ENCODE measurements at regions not wholly inside any gene's neighbourhood (a gene's known extent, or its start where the extent isn't known, plus 50 kb on each side); places are given as distances from the start of the nearest gene placed in this dataset.

DNA sequence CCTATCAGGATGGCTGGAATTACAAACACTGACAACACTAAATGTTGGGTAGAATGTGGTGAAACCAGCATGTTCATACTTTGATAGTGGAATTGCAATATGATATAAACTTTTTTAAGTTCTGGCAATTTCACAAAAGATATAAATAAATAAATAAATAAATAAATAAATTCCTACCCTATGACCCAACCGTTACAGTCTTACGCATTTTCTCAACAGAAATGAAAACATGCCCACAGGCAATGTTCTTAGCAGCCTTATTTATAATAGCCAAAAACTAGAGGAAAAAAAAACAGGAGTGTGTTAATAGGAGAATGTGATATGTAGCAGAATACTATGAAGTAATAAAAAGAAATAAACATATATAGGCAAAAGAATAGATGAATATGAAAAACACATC, 318.9 kb downstream of the IPMK start (continued):
- TF ChIP-seq, protein P1, sequence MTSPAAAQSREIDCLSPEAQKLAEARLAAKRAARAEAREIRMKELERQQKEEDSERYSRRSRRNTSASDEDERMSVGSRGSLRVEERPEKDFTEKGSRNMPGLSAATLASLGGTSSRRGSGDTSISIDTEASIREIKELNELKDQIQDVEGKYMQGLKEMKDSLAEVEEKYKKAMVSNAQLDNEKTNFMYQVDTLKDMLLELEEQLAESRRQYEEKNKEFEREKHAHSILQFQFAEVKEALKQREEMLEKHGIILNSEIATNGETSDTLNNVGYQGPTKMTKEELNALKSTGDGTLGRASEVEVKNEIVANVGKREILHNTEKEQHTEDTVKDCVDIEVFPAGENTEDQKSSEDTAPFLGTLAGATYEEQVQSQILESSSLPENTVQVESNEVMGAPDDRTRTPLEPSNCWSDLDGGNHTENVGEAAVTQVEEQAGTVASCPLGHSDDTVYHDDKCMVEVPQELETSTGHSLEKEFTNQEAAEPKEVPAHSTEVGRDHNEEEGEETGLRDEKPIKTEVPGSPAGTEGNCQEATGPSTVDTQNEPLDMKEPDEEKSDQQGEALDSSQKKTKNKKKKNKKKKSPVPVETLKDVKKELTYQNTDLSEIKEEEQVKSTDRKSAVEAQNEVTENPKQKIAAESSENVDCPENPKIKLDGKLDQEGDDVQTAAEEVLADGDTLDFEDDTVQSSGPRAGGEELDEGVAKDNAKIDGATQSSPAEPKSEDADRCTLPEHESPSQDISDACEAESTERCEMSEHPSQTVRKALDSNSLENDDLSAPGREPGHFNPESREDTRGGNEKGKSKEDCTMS (CRISPR knock-in tag; conservative IDR thresholded peaks at IDR 0.05), result no peak
- TF ChIP-seq ZBTB7B (CRISPR knock-in tag; IDR thresholded peaks at IDR 0.05) (no peak), ZNF256 (CRISPR knock-in tag; conservative IDR thresholded peaks at IDR 0.05) (no peak), CEBPG (CRISPR knock-in tag; IDR thresholded peaks at IDR 0.05) (no peak), HOXA7 (CRISPR knock-in tag; IDR thresholded peaks at IDR 0.05) (no peak), YEATS4 (CRISPR knock-in tag; IDR thresholded peaks at IDR 0.05; ENCODE audit: borderline replicate concordance) (no peak)
- TF ChIP-seq, protein P2, sequence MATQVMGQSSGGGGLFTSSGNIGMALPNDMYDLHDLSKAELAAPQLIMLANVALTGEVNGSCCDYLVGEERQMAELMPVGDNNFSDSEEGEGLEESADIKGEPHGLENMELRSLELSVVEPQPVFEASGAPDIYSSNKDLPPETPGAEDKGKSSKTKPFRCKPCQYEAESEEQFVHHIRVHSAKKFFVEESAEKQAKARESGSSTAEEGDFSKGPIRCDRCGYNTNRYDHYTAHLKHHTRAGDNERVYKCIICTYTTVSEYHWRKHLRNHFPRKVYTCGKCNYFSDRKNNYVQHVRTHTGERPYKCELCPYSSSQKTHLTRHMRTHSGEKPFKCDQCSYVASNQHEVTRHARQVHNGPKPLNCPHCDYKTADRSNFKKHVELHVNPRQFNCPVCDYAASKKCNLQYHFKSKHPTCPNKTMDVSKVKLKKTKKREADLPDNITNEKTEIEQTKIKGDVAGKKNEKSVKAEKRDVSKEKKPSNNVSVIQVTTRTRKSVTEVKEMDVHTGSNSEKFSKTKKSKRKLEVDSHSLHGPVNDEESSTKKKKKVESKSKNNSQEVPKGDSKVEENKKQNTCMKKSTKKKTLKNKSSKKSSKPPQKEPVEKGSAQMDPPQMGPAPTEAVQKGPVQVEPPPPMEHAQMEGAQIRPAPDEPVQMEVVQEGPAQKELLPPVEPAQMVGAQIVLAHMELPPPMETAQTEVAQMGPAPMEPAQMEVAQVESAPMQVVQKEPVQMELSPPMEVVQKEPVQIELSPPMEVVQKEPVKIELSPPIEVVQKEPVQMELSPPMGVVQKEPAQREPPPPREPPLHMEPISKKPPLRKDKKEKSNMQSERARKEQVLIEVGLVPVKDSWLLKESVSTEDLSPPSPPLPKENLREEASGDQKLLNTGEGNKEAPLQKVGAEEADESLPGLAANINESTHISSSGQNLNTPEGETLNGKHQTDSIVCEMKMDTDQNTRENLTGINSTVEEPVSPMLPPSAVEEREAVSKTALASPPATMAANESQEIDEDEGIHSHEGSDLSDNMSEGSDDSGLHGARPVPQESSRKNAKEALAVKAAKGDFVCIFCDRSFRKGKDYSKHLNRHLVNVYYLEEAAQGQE (IDR thresholded peaks at IDR 0.05; ENCODE audit: borderline replicate concordance in 1 of 2, low read depth in 1 of 2, low read length in 2 of 2), result no peak
- TF ChIP-seq, protein P3, sequence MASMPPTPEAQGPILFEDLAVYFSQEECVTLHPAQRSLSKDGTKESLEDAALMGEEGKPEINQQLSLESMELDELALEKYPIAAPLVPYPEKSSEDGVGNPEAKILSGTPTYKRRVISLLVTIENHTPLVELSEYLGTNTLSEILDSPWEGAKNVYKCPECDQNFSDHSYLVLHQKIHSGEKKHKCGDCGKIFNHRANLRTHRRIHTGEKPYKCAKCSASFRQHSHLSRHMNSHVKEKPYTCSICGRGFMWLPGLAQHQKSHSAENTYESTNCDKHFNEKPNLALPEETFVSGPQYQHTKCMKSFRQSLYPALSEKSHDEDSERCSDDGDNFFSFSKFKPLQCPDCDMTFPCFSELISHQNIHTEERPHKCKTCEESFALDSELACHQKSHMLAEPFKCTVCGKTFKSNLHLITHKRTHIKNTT (CRISPR knock-in tag; IDR thresholded peaks at IDR 0.05), result no peak

Data from HepG2 (cell line).